ENCODE measurements at regions not wholly inside any gene's neighbourhood (a gene's known extent, or its start where the extent isn't known, plus 50 kb on each side); places are given as distances from the start of the nearest gene placed in this dataset.

DNA sequence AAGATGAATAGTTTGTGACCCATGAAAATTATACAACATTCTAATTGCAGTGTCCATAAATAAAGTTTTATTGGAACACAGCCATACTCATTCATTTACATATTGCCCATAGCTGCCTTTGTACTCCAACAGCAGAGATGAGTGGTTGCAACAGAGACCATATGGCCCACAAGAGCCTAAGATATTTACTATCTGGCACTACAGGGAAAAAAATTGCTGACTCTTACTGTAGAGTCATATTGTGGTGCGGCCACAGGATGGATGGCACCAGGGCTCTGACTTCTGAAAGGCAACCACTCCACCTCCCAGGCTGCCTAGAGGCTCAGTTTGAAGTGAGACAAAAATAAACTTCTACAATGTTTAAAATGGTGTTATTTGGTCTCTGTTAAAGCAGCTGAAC lies 404.0 kb upstream of the ATP5MC3 start:
- H3K4me3 ChIP-seq (ENCODE audit: low read depth in 1 of 3, low read length in 3 of 3) = no peak overlapping the region
- DNase-seq (ENCODE audit: low spot score) = no peak
- TF ChIP-seq TAF1 (conservative IDR thresholded peaks at IDR 0.05) = no peak
- TF ChIP-seq, protein P1, sequence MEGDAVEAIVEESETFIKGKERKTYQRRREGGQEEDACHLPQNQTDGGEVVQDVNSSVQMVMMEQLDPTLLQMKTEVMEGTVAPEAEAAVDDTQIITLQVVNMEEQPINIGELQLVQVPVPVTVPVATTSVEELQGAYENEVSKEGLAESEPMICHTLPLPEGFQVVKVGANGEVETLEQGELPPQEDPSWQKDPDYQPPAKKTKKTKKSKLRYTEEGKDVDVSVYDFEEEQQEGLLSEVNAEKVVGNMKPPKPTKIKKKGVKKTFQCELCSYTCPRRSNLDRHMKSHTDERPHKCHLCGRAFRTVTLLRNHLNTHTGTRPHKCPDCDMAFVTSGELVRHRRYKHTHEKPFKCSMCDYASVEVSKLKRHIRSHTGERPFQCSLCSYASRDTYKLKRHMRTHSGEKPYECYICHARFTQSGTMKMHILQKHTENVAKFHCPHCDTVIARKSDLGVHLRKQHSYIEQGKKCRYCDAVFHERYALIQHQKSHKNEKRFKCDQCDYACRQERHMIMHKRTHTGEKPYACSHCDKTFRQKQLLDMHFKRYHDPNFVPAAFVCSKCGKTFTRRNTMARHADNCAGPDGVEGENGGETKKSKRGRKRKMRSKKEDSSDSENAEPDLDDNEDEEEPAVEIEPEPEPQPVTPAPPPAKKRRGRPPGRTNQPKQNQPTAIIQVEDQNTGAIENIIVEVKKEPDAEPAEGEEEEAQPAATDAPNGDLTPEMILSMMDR (IDR thresholded peaks at IDR 0.05; ENCODE audit: low read depth, low read length, missing input control) = no peak
- TF ChIP-seq, protein P2, sequence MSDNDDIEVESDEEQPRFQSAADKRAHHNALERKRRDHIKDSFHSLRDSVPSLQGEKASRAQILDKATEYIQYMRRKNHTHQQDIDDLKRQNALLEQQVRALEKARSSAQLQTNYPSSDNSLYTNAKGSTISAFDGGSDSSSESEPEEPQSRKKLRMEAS (IDR thresholded peaks at IDR 0.05) = no peak
- no peak for TF ChIP-seq FOXA1 (IDR thresholded peaks at IDR 0.05)
- no peak for TF ChIP-seq JUND (IDR thresholded peaks at IDR 0.05)
- TF ChIP-seq, protein P3, sequence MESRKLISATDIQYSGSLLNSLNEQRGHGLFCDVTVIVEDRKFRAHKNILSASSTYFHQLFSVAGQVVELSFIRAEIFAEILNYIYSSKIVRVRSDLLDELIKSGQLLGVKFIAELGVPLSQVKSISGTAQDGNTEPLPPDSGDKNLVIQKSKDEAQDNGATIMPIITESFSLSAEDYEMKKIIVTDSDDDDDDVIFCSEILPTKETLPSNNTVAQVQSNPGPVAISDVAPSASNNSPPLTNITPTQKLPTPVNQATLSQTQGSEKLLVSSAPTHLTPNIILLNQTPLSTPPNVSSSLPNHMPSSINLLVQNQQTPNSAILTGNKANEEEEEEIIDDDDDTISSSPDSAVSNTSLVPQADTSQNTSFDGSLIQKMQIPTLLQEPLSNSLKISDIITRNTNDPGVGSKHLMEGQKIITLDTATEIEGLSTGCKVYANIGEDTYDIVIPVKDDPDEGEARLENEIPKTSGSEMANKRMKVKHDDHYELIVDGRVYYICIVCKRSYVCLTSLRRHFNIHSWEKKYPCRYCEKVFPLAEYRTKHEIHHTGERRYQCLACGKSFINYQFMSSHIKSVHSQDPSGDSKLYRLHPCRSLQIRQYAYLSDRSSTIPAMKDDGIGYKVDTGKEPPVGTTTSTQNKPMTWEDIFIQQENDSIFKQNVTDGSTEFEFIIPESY (IDR thresholded peaks at IDR 0.05) = no peak
- TF ChIP-seq NR2F2 (IDR thresholded peaks at IDR 0.05) = no peak
- TF ChIP-seq, protein P4, sequence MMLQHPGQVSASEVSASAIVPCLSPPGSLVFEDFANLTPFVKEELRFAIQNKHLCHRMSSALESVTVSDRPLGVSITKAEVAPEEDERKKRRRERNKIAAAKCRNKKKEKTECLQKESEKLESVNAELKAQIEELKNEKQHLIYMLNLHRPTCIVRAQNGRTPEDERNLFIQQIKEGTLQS (IDR thresholded peaks at IDR 0.05) = no peak
- TF ChIP-seq EGR1 (IDR thresholded peaks at IDR 0.05; ENCODE audit: low read depth in 2 of 2) = no peak
- no peak for TF ChIP-seq YY1 (IDR thresholded peaks at IDR 0.05)
- TF ChIP-seq SP1 (IDR thresholded peaks at IDR 0.05) = no peak
- TF ChIP-seq HNF4A (conservative IDR thresholded peaks at IDR 0.05) = no peak
- no peak for TF ChIP-seq RAD21 (IDR thresholded peaks at IDR 0.05)
- no peak for TF ChIP-seq HNF4G (IDR thresholded peaks at IDR 0.05)
- TF ChIP-seq, protein P5, sequence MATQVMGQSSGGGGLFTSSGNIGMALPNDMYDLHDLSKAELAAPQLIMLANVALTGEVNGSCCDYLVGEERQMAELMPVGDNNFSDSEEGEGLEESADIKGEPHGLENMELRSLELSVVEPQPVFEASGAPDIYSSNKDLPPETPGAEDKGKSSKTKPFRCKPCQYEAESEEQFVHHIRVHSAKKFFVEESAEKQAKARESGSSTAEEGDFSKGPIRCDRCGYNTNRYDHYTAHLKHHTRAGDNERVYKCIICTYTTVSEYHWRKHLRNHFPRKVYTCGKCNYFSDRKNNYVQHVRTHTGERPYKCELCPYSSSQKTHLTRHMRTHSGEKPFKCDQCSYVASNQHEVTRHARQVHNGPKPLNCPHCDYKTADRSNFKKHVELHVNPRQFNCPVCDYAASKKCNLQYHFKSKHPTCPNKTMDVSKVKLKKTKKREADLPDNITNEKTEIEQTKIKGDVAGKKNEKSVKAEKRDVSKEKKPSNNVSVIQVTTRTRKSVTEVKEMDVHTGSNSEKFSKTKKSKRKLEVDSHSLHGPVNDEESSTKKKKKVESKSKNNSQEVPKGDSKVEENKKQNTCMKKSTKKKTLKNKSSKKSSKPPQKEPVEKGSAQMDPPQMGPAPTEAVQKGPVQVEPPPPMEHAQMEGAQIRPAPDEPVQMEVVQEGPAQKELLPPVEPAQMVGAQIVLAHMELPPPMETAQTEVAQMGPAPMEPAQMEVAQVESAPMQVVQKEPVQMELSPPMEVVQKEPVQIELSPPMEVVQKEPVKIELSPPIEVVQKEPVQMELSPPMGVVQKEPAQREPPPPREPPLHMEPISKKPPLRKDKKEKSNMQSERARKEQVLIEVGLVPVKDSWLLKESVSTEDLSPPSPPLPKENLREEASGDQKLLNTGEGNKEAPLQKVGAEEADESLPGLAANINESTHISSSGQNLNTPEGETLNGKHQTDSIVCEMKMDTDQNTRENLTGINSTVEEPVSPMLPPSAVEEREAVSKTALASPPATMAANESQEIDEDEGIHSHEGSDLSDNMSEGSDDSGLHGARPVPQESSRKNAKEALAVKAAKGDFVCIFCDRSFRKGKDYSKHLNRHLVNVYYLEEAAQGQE (IDR thresholded peaks at IDR 0.05) = no peak
- no peak for TF ChIP-seq GABPA (IDR thresholded peaks at IDR 0.05 in 1 of 2, conservative IDR thresholded peaks at IDR 0.05 in 1 of 2)
- no peak for TF ChIP-seq FOXA2 (IDR thresholded peaks at IDR 0.05)
- no peak for TF ChIP-seq RXRA (IDR thresholded peaks at IDR 0.05)
- 88% methylated on average over 1 of the region's 1 CpG for WGBS
- H3K27me3 ChIP-seq (ENCODE audit: control insufficient read depth in 4 of 4, insufficient read depth in 4 of 4, low read length in 3 of 4) = no peaks in the 10 kb centered on the region
- no peaks in the 10 kb centered on the region for H3K4me1 ChIP-seq (ENCODE audit: control insufficient read depth in 4 of 4, insufficient read depth in 4 of 4, low read length in 3 of 4)
- no peak overlapping the region for H3K27ac ChIP-seq (ENCODE audit: low read depth in 1 of 2, low read length in 2 of 2)
- H3K36me3 ChIP-seq (ENCODE audit: control insufficient read depth in 4 of 4, insufficient read depth in 3 of 4, low read depth in 1 of 4, low read length in 3 of 4) = no peaks in the 10 kb centered on the region
- no peaks in the 10 kb centered on the region for H3K9me3 ChIP-seq (ENCODE audit: control insufficient read depth in 4 of 4, low read length in 3 of 4)
- H3K9ac ChIP-seq (ENCODE audit: low read depth in 1 of 2, low read length in 2 of 2) = no peak overlapping the region
